WTC11 (cell line): ENCODE measurements at regions not wholly inside any gene's neighbourhood (a gene's known extent, or its start where the extent isn't known, plus 50 kb on each side); places are given as distances from the start of the nearest gene placed in this dataset.

Experiments used
- ATAC-seq: fragments of 200-7000 bp; cut with Tn5 transposase; 2 replicates; pipeline ENCODE4 v1.10.0; 2021; ENCODE audit warnings: mild to moderate bottlenecking, moderate library complexity
- CTCF ChIA-PET: fragments of 300-600 bp; sonication (Branson Sonifier 250); formaldehyde crosslinking; loops from one replicate; lab custom pipeline; 2021; ENCODE audit warnings: antibody characterized with exemption; lab: Charles Lee
- POLR2A ChIA-PET: fragments of 350-600 bp; sonication (Branson Sonifier 250); formaldehyde crosslinking; loops from one replicate; lab custom pipeline; 2021; ENCODE audit warnings: antibody characterized with exemption; lab: Charles Lee
- DNase-seq: peaks from one replicate; pipeline ENCODE4 v3.0.0; 2021; ENCODE audit warnings: low spot score
- H3K27ac Mint-ChIP-seq: 2 replicates; pipeline ENCODE4 v1.8.0; 2021; ENCODE audit warnings: mixed read lengths
- H3K27me3 Mint-ChIP-seq: 2 replicates; pipeline ENCODE4 v1.8.0; 2021; ENCODE audit warnings: low read depth, mild to moderate bottlenecking, moderate library complexity, mixed read lengths
- H3K36me3 Mint-ChIP-seq: 2 replicates; pipeline ENCODE4 v1.8.0; 2021; ENCODE audit warnings: mixed read lengths
- H3K4me1 Mint-ChIP-seq: 2 replicates; pipeline ENCODE4 v1.8.0; 2022; ENCODE audit warnings: mixed read lengths
- H3K4me3 Mint-ChIP-seq: 2 replicates; pipeline ENCODE4 v1.8.0; 2021; ENCODE audit warnings: mild to moderate bottlenecking, moderate library complexity, mixed read lengths
- H3K9me3 Mint-ChIP-seq: 2 replicates; pipeline ENCODE4 v1.8.0; 2021; ENCODE audit warnings: mixed read lengths
- E2F5 ChIP-seq: sonication (generic); formaldehyde crosslinking; IDR thresholded peaks from 2 replicates; pipeline ENCODE4 v1.8.1; 2022; ENCODE audit warnings: mild to moderate bottlenecking, moderate library complexity, missing genetic modification reagents
- MYBL2 ChIP-seq: sonication (generic); formaldehyde crosslinking; IDR thresholded peaks from 2 replicates; pipeline ENCODE4 v1.8.1; 2023; ENCODE audit warnings: mild to moderate bottlenecking, moderate library complexity, missing genetic modification reagents
- NFE2L1 ChIP-seq: sonication (generic); formaldehyde crosslinking; IDR thresholded peaks from 2 replicates; pipeline ENCODE4 v1.8.1; 2023; ENCODE audit warnings: missing genetic modification reagents
- NR2C2 ChIP-seq: sonication (generic); formaldehyde crosslinking; IDR thresholded peaks from 2 replicates; pipeline ENCODE4 v1.8.0; 2022; ENCODE audit warnings: mild to moderate bottlenecking, missing genetic modification reagents
- NR3C1 ChIP-seq: sonication (generic); formaldehyde crosslinking; conservative IDR thresholded peaks from 2 replicates; pipeline ENCODE4 v1.8.1; 2023; ENCODE audit warnings: low read depth, mild to moderate bottlenecking, missing genetic modification reagents
- PRRX2 ChIP-seq: fragments of 250-450 bp; sonication (Bioruptor Pico); IDR thresholded peaks from 2 replicates; pipeline ENCODE4 v1.8.0; 2021; ENCODE audit warnings: mild to moderate bottlenecking
- SOX15 ChIP-seq: fragments of 250-450 bp; sonication (Bioruptor Pico); IDR thresholded peaks from 2 replicates; pipeline ENCODE4 v1.9.0; 2021; ENCODE audit warnings: mild to moderate bottlenecking
- USF2 ChIP-seq: sonication (generic); formaldehyde crosslinking; IDR thresholded peaks from 2 replicates; pipeline ENCODE4 v1.8.1; 2023; ENCODE audit warnings: mild to moderate bottlenecking, missing genetic modification reagents, moderate library complexity
- ZBTB21 ChIP-seq: sonication (generic); formaldehyde crosslinking; IDR thresholded peaks from 2 replicates; pipeline ENCODE4 v1.8.1; 2023; ENCODE audit warnings: mild to moderate bottlenecking, missing genetic modification reagents, borderline replicate concordance
- ZNF121 ChIP-seq: sonication (generic); formaldehyde crosslinking; IDR thresholded peaks from 2 replicates; pipeline ENCODE4 v1.8.0; 2023; ENCODE audit warnings: missing genetic modification reagents
- ZNF219 ChIP-seq: sonication (generic); formaldehyde crosslinking; IDR thresholded peaks from 2 replicates; pipeline ENCODE4 v1.8.0; 2023; ENCODE audit warnings: missing genetic modification reagents, mild to moderate bottlenecking, borderline replicate concordance
- ZNF263 ChIP-seq: sonication (generic); formaldehyde crosslinking; IDR thresholded peaks from 2 replicates; pipeline ENCODE4 v1.8.1; 2022; ENCODE audit warnings: low read depth, mild to moderate bottlenecking, moderate library complexity, missing genetic modification reagents
- ZNF423 ChIP-seq: fragments of 250-450 bp; sonication (Bioruptor Pico); IDR thresholded peaks from 2 replicates; pipeline ENCODE4 v2.1.2; 2022; ENCODE audit warnings: mild to moderate bottlenecking, moderate library complexity
- ZNF512 ChIP-seq: sonication (generic); formaldehyde crosslinking; IDR thresholded peaks from 2 replicates; pipeline ENCODE4 v1.8.1; 2022; ENCODE audit warnings: missing genetic modification reagents, borderline replicate concordance
- ZNF532 ChIP-seq: fragments of 250-450 bp; sonication (Bioruptor Pico); IDR thresholded peaks from 2 replicates; pipeline ENCODE4 v1.9.0; 2021; ENCODE audit warnings: mild to moderate bottlenecking, borderline replicate concordance
- ZSCAN18 ChIP-seq: fragments of 250-450 bp; sonication (Bioruptor Pico); IDR thresholded peaks from 2 replicates; pipeline ENCODE4 v2.1.2; 2022; ENCODE audit warnings: mild to moderate bottlenecking, moderate library complexity

GRCh38 chr14:35234012-35234805, 58.0 kb upstream of the PSMA6 start:
- ATAC-seq (no peak), DNase-seq (no peak)
- CTCF ChIA-PET, result interaction anchor here (1.1 kb wide), 1 partner anchor 204 kb away, joined by 6 read pairs; no protein-coding TSS in a partner anchor
- Mint-ChIP-seq H3K4me3 (no peak overlapping the region), H3K9me3 (no peaks in the 10 kb centered on the region), H3K4me1 (no peaks in the 10 kb centered on the region), H3K27ac (no peak overlapping the region), H3K27me3 (no peaks in the 10 kb centered on the region), H3K36me3 (no peaks in the 10 kb centered on the region)
- POLR2A ChIA-PET, result no interaction called here
- no peak for TF ChIP-seq MYBL2 (CRISPR knock-in tag)
- no peak for TF ChIP-seq E2F5 (CRISPR knock-in tag)
- no peak for TF ChIP-seq ZNF219 (CRISPR knock-in tag)
- no peak for TF ChIP-seq NR3C1
- TF ChIP-seq SOX15, result no peak
- no peak for TF ChIP-seq USF2 (CRISPR knock-in tag)

GRCh38 chr14:35235840-35236239, 56.3 kb upstream of the PSMA6 start:
- CTCF ChIA-PET, result no interaction called here
- H3K4me3 Mint-ChIP-seq, result no peak overlapping the region

GRCh38 chr14:35236806-35237205, 55.4 kb upstream of the PSMA6 start:
- no peaks in the 10 kb centered on the region for H3K36me3 Mint-ChIP-seq

More at GRCh38 chr14:35235840-35236239, 56.3 kb upstream of the PSMA6 start:
- Mint-ChIP-seq H3K36me3 (no peaks in the 10 kb centered on the region), H3K9me3 (no peaks in the 10 kb centered on the region), H3K27ac (no peak overlapping the region), H3K4me1 (no peaks in the 10 kb centered on the region), H3K27me3 (no peaks in the 10 kb centered on the region)
- POLR2A ChIA-PET, result interaction anchor here (0.7 kb wide), 1 partner anchor 157 kb away, joined by 8 read pairs; no protein-coding TSS in a partner anchor
- ATAC-seq (no peak), DNase-seq (no peak)
- TF ChIP-seq ZBTB21 (CRISPR knock-in tag) (no peak), ZNF121 (peak; percentile 72; the same call in 1 of the 2 replicates), PRRX2 (CRISPR knock-in tag) (no peak)

GRCh38 chr14:35240231-35240630, 52.0 kb upstream of the PSMA6 start:
- H3K27ac Mint-ChIP-seq, result no peak overlapping the region
- CTCF ChIA-PET, result no interaction called here
- H3K27me3 Mint-ChIP-seq, result no peaks in the 10 kb centered on the region
- DNase-seq (no peak), ATAC-seq (no peak)
- H3K4me3 Mint-ChIP-seq, result no peak overlapping the region
- POLR2A ChIA-PET, result no interaction called here
- no peaks in the 10 kb centered on the region for H3K9me3 Mint-ChIP-seq
- H3K4me1 Mint-ChIP-seq, result peaks cover 2% of the 10 kb centered on the region
- H3K36me3 Mint-ChIP-seq, result no peaks in the 10 kb centered on the region
- TF ChIP-seq ZSCAN18 (CRISPR knock-in tag) (no peak), NFE2L1 (CRISPR knock-in tag) (no peak), NR2C2 (CRISPR knock-in tag) (no peak), ZNF532 (CRISPR knock-in tag) (no peak), ZNF423 (CRISPR knock-in tag) (no peak)

More at GRCh38 chr14:35236806-35237205, 55.4 kb upstream of the PSMA6 start:
- peak; percentile 84; the same call in 1 of the 2 replicates for TF ChIP-seq ZNF512
- no peak for TF ChIP-seq ZNF263 (CRISPR knock-in tag)
- DNase-seq (no peak), ATAC-seq (no peak)
- ChIA-PET POLR2A (no interaction called here), CTCF (interaction anchor here (0.6 kb wide), 2 partner anchors 124 to 203 kb away, joined by 3 to 4 read pairs; no protein-coding TSS in a partner anchor)
- no peaks in the 10 kb centered on the region for H3K9me3 Mint-ChIP-seq
- H3K4me1 Mint-ChIP-seq, result no peaks in the 10 kb centered on the region
- no peak overlapping the region for H3K4me3 Mint-ChIP-seq
- H3K27me3 Mint-ChIP-seq, result no peaks in the 10 kb centered on the region
- H3K27ac Mint-ChIP-seq, result 0 out of 2 replicates have a peak overlapping the region, but pooled peaks have one; percentile 14
